SK-N-SH (cell line): ENCODE measurements at regions not wholly inside any gene's neighbourhood (a gene's known extent, or its start where the extent isn't known, plus 50 kb on each side); places are given as distances from the start of the nearest gene placed in this dataset.

Source experiments
- CTCF ChIA-PET: fragments of 300-600, 350-600 bp; formaldehyde crosslinking; extraction: SDS; loops from one replicate; lab custom pipeline; 2021; lab: Yijun Ruan, JAX
- POLR2A ChIA-PET: fragments of 350-600 bp; sonication (Branson Sonifier 250); formaldehyde crosslinking; extraction: SDS; loops from one replicate; lab custom pipeline; 2020; ENCODE audit warnings: antibody characterized with exemption, inconsistent platforms; lab: Yijun Ruan, JAX
- DNase-seq: peaks from one replicate; pipeline ENCODE4 v3.0.0; 2012
- H2AFZ ChIP-seq: fragments of 200-600 bp; sonication (generic); 2 replicates; pipeline ENCODE4 v1.8.1; 2016; ENCODE audit warnings: antibody characterized with exemption, mild to moderate bottlenecking, low read depth
- H3F3A ChIP-seq: fragments of 200-600 bp; sonication (generic); replicated peaks from 2 replicates; pipeline ENCODE3; 2016; ENCODE audit warnings: antibody characterized with exemption, mild to moderate bottlenecking; ENCODE audit not compliant: insufficient read depth
- H3K27ac ChIP-seq, 2 experiments: fragments of 200-500 bp in 1 of 2; fragments of 200-600 bp in 1 of 2; sonication (Bioruptor generic) in 1 of 2; sonication (generic), shearing (Covaris generic) in 1 of 2; 2 replicates each; pipeline versions ENCODE4 v1.5.1 to v1.6.1; 2014 to 2016; ENCODE audit warnings: low read depth in 2 of 2, inconsistent platforms in 1 of 2, low read length in 1 of 2, mild to moderate bottlenecking in 1 of 2, mixed read lengths in 1 of 2
- H3K27me3 ChIP-seq: fragments of 200-600 bp; sonication (generic), shearing (Covaris generic); 2 replicates; pipeline ENCODE4 v1.6.1; 2016; ENCODE audit warnings: mixed run types; ENCODE audit not compliant: insufficient read depth
- H3K36me3 ChIP-seq, 2 experiments: fragments of 200-500 bp in 1 of 2; fragments of 200-600 bp in 1 of 2; sonication (Bioruptor generic) in 1 of 2; sonication (generic) in 1 of 2; replicated peaks in 1 of 2; 2 replicates each; pipeline versions ENCODE3 to v1.5.1; 2014 to 2016; ENCODE audit warnings: low read length in 1 of 2, mild to moderate bottlenecking in 1 of 2; ENCODE audit not compliant: insufficient read depth in 2 of 2, control insufficient read depth in 1 of 2
- H3K4me1 ChIP-seq, 2 experiments: fragments of 200-500 bp in 1 of 2; fragments of 200-600 bp in 1 of 2; sonication (Bioruptor generic) in 1 of 2; sonication (generic), shearing (Covaris generic) in 1 of 2; 2 replicates each; pipeline versions ENCODE4 v1.5.1 to v1.6.1; 2014 to 2016; ENCODE audit warnings: low read depth in 1 of 2, low read length in 1 of 2, mixed run types in 1 of 2; ENCODE audit not compliant: insufficient read depth in 2 of 2, control insufficient read depth in 1 of 2
- H3K4me2 ChIP-seq: fragments of 200-600 bp; sonication (generic), shearing (Covaris generic); 2 replicates; pipeline ENCODE4 v1.6.1; 2017; ENCODE audit warnings: mixed run types
- H3K4me3 ChIP-seq, 2 experiments: fragments of 200-500 bp in 1 of 2; fragments of 200-600 bp in 1 of 2; sonication (Bioruptor generic) in 1 of 2; sonication (generic), shearing (Covaris generic) in 1 of 2; 2 replicates each; pipeline versions ENCODE4 v1.5.1 to v1.8.1; 2014 to 2016; ENCODE audit warnings: low read depth in 2 of 2, inconsistent platforms in 1 of 2, low read length in 1 of 2, mild to moderate bottlenecking in 1 of 2, mixed read lengths in 1 of 2, moderate library complexity in 1 of 2
- H3K79me2 ChIP-seq: fragments of 200-600 bp; sonication (generic); 2 replicates; pipeline ENCODE4 v1.8.1; 2017; ENCODE audit warnings: mild to moderate bottlenecking; ENCODE audit not compliant: insufficient read depth
- H3K9ac ChIP-seq: fragments of 200-600 bp; sonication (generic); 2 replicates; pipeline ENCODE4 v1.6.1; 2017; ENCODE audit warnings: mixed run types
- H3K9me2 ChIP-seq: fragments of 200-600 bp; sonication (generic); 2 replicates; pipeline ENCODE4 v1.6.1; 2017; ENCODE audit warnings: mixed run types
- H3K9me3 ChIP-seq: fragments of 200-600 bp; sonication (generic); 2 replicates; pipeline ENCODE4 v1.6.1; 2017; ENCODE audit warnings: mixed run types, mild to moderate bottlenecking, moderate library complexity
- H4K20me1 ChIP-seq: fragments of 200-600 bp; sonication (generic); 2 replicates; pipeline ENCODE4 v1.6.1; 2017; ENCODE audit warnings: mild to moderate bottlenecking, mixed run types; ENCODE audit not compliant: insufficient read depth
- CHD2 ChIP-seq: fragments of 150-350 bp; IDR thresholded peaks from 2 replicates; pipeline ENCODE4 v1.6.1; 2018; ENCODE audit warnings: low read length; ENCODE audit not compliant: partially characterized antibody
- CTCF ChIP-seq: fragments of 200-600 bp; sonication (generic); IDR thresholded peaks from 2 replicates; pipeline ENCODE4 v1.6.1; 2017; ENCODE audit warnings: antibody characterized with exemption, mild to moderate bottlenecking, moderate library complexity
- ELF1 ChIP-seq: IDR thresholded peaks from 2 replicates; pipeline ENCODE4 v1.4.0; 2012
- FOSL2 ChIP-seq: IDR thresholded peaks from 2 replicates; pipeline ENCODE4 v1.4.0; 2012; ENCODE audit warnings: low read depth, mild to moderate bottlenecking, moderate library complexity, borderline replicate concordance
- FOXM1 ChIP-seq: IDR thresholded peaks from 2 replicates; pipeline ENCODE4 v1.4.0; 2012; ENCODE audit warnings: low read depth, mild to moderate bottlenecking
- JUND ChIP-seq: IDR thresholded peaks from 2 replicates; pipeline ENCODE4 v1.4.0; 2012
- MAX ChIP-seq: IDR thresholded peaks from 2 replicates; pipeline ENCODE4 v1.4.0; 2012; ENCODE audit warnings: low read depth
- NRF1 ChIP-seq: IDR thresholded peaks from 2 replicates; pipeline ENCODE4 v1.6.1; 2012; ENCODE audit warnings: low read depth, mild to moderate bottlenecking, low read length
- PBX3 ChIP-seq: IDR thresholded peaks from 2 replicates; pipeline ENCODE4; 2012
- RAD21 ChIP-seq: IDR thresholded peaks from 2 replicates; pipeline ENCODE4 v1.6.1; 2012; ENCODE audit warnings: mild to moderate bottlenecking, low read length
- RFX5 ChIP-seq: IDR thresholded peaks from 2 replicates; pipeline ENCODE4 v1.6.1; 2012; ENCODE audit warnings: mild to moderate bottlenecking, improper control_type of control experiment, low read length
- RXRA ChIP-seq: IDR thresholded peaks from 2 replicates; pipeline ENCODE4 v1.4.0; 2012; ENCODE audit warnings: low read depth, mild to moderate bottlenecking, borderline replicate concordance
- SIN3A ChIP-seq: IDR thresholded peaks from 2 replicates; pipeline ENCODE4 v1.6.1; 2012; ENCODE audit warnings: low read depth, mild to moderate bottlenecking, low read length, moderate library complexity, borderline replicate concordance
- TAF1 ChIP-seq: IDR thresholded peaks from 2 replicates; pipeline ENCODE4 v1.6.1; 2012; ENCODE audit warnings: low read depth, mild to moderate bottlenecking, low read length, moderate library complexity, borderline replicate concordance
- TCF12 ChIP-seq: IDR thresholded peaks from 2 replicates; pipeline ENCODE4 v1.4.0; 2012
- ZBTB33 ChIP-seq: IDR thresholded peaks from 2 replicates; pipeline ENCODE4 v1.4.0; 2012; ENCODE audit warnings: low read depth, borderline replicate concordance
- WGBS: methylation state at CpG from one replicate; pipeline ENCODE4 v1.1.6; 2017; ENCODE audit warnings: low lambda C conversion rate; 5-methylcytosine and 5-hydroxymethylcytosine counted together
- TF ChIP-seq, protein P1 (sequence below): fragments of 150-350 bp; IDR thresholded peaks from 2 replicates; pipeline ENCODE4 v1.6.1; 2017; ENCODE audit warnings: antibody characterized with exemption, low read length, low read depth, borderline replicate concordance

DNA sequence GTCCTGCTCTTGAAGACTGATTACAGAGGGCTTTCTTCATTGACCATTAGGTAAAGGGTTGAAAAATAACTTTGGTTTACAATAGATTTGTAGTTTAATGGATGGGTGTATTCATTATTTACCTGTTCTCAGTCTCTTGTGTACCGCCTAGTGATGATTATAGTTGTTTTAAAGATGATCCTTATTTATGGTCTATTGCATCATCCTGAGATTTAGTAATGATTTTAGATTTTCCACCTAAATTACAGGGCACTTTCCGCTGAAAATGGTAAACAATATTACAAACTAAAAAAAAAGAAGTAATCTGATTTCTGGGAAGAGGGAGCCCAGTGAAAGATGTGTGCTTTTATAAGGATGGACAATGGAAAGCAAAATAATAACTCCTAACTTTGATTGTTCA lies 78.4 kb upstream of the TMEM33 start:
- CTCF ChIA-PET = interaction anchor here (0.8 to 6.7 kb wide), 15 partner anchors 10 to 165 kb away, joined by 3 to 79 read pairs (median 5); no protein-coding TSS in a partner anchor
- Histone ChIP-seq H3F3A (no peaks in the 10 kb centered on the region), H4K20me1 (no peaks in the 10 kb centered on the region), H3K27me3 (peaks cover 14% of the 10 kb centered on the region; the same call in 1 of the 2 replicates), H3K4me1 (peaks cover 0 to 23% of the 10 kb centered on the region in 2 experiments; a peak in 2 of 4 replicates), H3K4me2 (no peak overlapping the region), H3K36me3 (no peaks in the 10 kb centered on the region), H2AFZ (no peak overlapping the region), H3K9ac (no peak overlapping the region), H3K9me2 (no peaks in the 10 kb centered on the region), H3K27ac (peak overlapping the region in 1 of 2 experiments; percentile 100; a peak in 2 of 4 replicates), H3K9me3 (no peaks in the 10 kb centered on the region), H3K79me2 (no peaks in the 10 kb centered on the region), H3K4me3 (no peak overlapping the region)
- no peak for DNase-seq
- POLR2A ChIA-PET = interaction anchor here (0.6 to 11.8 kb wide), 18 partner anchors 9 to 600 kb away, joined by 3 to 524 read pairs (median 6); partner anchors contain the start of genes PHOX2B and UCHL1
- 34% methylated on average over 2 of the region's 2 CpGs for WGBS
- no peak for TF ChIP-seq FOSL2
- TF ChIP-seq CHD2 = no peak
- TF ChIP-seq FOXM1 = no peak
- TF ChIP-seq JUND = no peak
- TF ChIP-seq ELF1 = no peak
- no peak for TF ChIP-seq SIN3A
- no peak for TF ChIP-seq RFX5
- no peak for TF ChIP-seq RXRA
- TF ChIP-seq TCF12 = no peak
- TF ChIP-seq PBX3 = no peak
- no peak for TF ChIP-seq CTCF
- TF ChIP-seq MAX = no peak
- no peak for TF ChIP-seq ZBTB33

DNA sequence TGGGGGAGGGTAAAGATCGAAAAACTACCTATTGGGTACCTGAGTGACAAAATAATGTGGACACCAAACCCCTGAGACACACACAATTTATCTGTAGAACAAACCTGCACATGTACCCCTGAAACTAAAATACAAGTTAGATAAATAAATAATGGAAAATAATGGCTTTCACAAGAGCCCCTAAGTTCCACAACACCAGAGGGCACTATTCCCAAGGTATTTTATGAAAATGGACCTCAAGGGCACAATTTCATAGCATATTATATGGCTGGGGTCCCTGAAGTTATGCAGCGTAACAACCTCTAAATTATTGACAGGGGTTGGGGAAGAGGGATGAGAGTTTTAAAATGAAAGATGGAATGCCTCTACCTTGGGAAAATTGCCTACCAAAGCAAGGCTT lies 81.3 kb upstream of the TMEM33 start:
- WGBS = 34% methylated on average over 2 of the region's 2 CpGs
- no peak overlapping the region for H3K4me3 ChIP-seq
- ChIA-PET CTCF (interaction anchor here (0.9 to 1.9 kb wide), 3 partner anchors 9 to 21 kb away, joined by 3 to 5 read pairs (median 3); no protein-coding TSS in a partner anchor), POLR2A (no interaction called here)
- H4K20me1 ChIP-seq = no peaks in the 10 kb centered on the region
- H3K9me2 ChIP-seq = no peaks in the 10 kb centered on the region
- no peaks in the 10 kb centered on the region for H3F3A ChIP-seq
- H3K9ac ChIP-seq = no peak overlapping the region
- no peak overlapping the region for H3K4me2 ChIP-seq
- no peaks in the 10 kb centered on the region for H3K36me3 ChIP-seq
- H3K79me2 ChIP-seq = no peaks in the 10 kb centered on the region
- no peak for DNase-seq
- H2AFZ ChIP-seq = no peak overlapping the region
- H3K27ac ChIP-seq = peak overlapping the region in 1 of 2 experiments; percentile 100; a peak in 1 of 4 replicates
- H3K9me3 ChIP-seq = no peaks in the 10 kb centered on the region
- peaks cover 0 to 18% of the 10 kb centered on the region in 2 experiments; a peak in 2 of 4 replicates for H3K4me1 ChIP-seq
- H3K27me3 ChIP-seq = peaks cover 14% of the 10 kb centered on the region; the same call in 1 of the 2 replicates
- TF ChIP-seq TCF12 = no peak
- TF ChIP-seq RFX5 = no peak
- TF ChIP-seq, protein P1, sequence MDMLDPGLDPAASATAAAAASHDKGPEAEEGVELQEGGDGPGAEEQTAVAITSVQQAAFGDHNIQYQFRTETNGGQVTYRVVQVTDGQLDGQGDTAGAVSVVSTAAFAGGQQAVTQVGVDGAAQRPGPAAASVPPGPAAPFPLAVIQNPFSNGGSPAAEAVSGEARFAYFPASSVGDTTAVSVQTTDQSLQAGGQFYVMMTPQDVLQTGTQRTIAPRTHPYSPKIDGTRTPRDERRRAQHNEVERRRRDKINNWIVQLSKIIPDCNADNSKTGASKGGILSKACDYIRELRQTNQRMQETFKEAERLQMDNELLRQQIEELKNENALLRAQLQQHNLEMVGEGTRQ = no peak
- TF ChIP-seq RAD21 = peak; percentile 31; the same call in 1 of the 2 replicates
- TF ChIP-seq CTCF = peak; percentile 22; the same call in 1 of the 2 replicates
- TF ChIP-seq ZBTB33 = no peak
- TF ChIP-seq TAF1 = no peak
- TF ChIP-seq NRF1 = no peak
- no peak for TF ChIP-seq ELF1
